ENCODE measurements at regions not wholly inside any gene's neighbourhood (a gene's known extent, or its start where the extent isn't known, plus 50 kb on each side); places are given as distances from the start of the nearest gene placed in this dataset.

- Histone ChIP-seq H3K4me1 (no peaks in the 10 kb centered on the region), H3K9ac (no peak overlapping the region), H3K27ac (no peak overlapping the region), H3K4me2 (ENCODE audit: low read length) (no peak overlapping the region), H3K36me3 (ENCODE audit: control insufficient read depth, insufficient read depth, low read length) (no peaks in the 10 kb centered on the region), H3K9me3 (ENCODE audit: control insufficient read depth, low read length) (no peaks in the 10 kb centered on the region), H3K27me3 (ENCODE audit: control insufficient read depth, insufficient read depth, low read length) (no peaks in the 10 kb centered on the region), H2AFZ (no peak overlapping the region), H3K79me2 (no peaks in the 10 kb centered on the region), H3K4me3 (ENCODE audit: low read depth, low read length) (no peak overlapping the region)
- TF ChIP-seq CTCF (IDR thresholded peaks at IDR 0.05): no peak
These were observed 125.9 kb upstream of the TNFAIP3 start for GRCh38 chr6:137740967-137741761.

- no peak for TF ChIP-seq CTCF (IDR thresholded peaks at IDR 0.05)
- no peak overlapping the region for H3K27ac ChIP-seq
- H3K9me3 ChIP-seq (ENCODE audit: control insufficient read depth, low read length): no peaks in the 10 kb centered on the region
- no peaks in the 10 kb centered on the region for H3K36me3 ChIP-seq (ENCODE audit: control insufficient read depth, insufficient read depth, low read length)
- H3K79me2 ChIP-seq: no peaks in the 10 kb centered on the region
- no peak overlapping the region for H3K4me2 ChIP-seq (ENCODE audit: low read length)
- no peak overlapping the region for H2AFZ ChIP-seq
- H3K4me1 ChIP-seq: no peaks in the 10 kb centered on the region
- H3K27me3 ChIP-seq (ENCODE audit: control insufficient read depth, insufficient read depth, low read length): no peaks in the 10 kb centered on the region
- H3K9ac ChIP-seq: no peak overlapping the region
- H3K4me3 ChIP-seq (ENCODE audit: low read depth, low read length): no peak overlapping the region
These were observed 123.6 kb upstream of the TNFAIP3 start for GRCh38 chr6:137743493-137743892.

- H3K36me3 ChIP-seq (ENCODE audit: control insufficient read depth, insufficient read depth, low read length): no peaks in the 10 kb centered on the region
- no peaks in the 10 kb centered on the region for H3K9me3 ChIP-seq (ENCODE audit: control insufficient read depth, low read length)
- H3K4me2 ChIP-seq (ENCODE audit: low read length): no peak overlapping the region
- H3K27ac ChIP-seq: no peak overlapping the region
- TF ChIP-seq CTCF (IDR thresholded peaks at IDR 0.05): no peak
- no peak overlapping the region for H2AFZ ChIP-seq
- H3K4me3 ChIP-seq (ENCODE audit: low read depth, low read length): no peak overlapping the region
- no peak overlapping the region for H3K9ac ChIP-seq
- no peaks in the 10 kb centered on the region for H3K27me3 ChIP-seq (ENCODE audit: control insufficient read depth, insufficient read depth, low read length)
- no peaks in the 10 kb centered on the region for H3K79me2 ChIP-seq
- no peaks in the 10 kb centered on the region for H3K4me1 ChIP-seq
These were observed 122.2 kb upstream of the TNFAIP3 start for GRCh38 chr6:137744877-137745276.

- no peak overlapping the region for H2AFZ ChIP-seq
- H3K27me3 ChIP-seq (ENCODE audit: control insufficient read depth, insufficient read depth, low read length): no peaks in the 10 kb centered on the region
- no peak overlapping the region for H3K4me3 ChIP-seq (ENCODE audit: low read depth, low read length)
- no peaks in the 10 kb centered on the region for H3K79me2 ChIP-seq
- H3K27ac ChIP-seq: no peak overlapping the region
- TF ChIP-seq CTCF (IDR thresholded peaks at IDR 0.05): no peak
- H3K36me3 ChIP-seq (ENCODE audit: control insufficient read depth, insufficient read depth, low read length): no peaks in the 10 kb centered on the region
- H3K9ac ChIP-seq: no peak overlapping the region
- H3K4me1 ChIP-seq: no peaks in the 10 kb centered on the region
- H3K9me3 ChIP-seq (ENCODE audit: control insufficient read depth, low read length): no peaks in the 10 kb centered on the region
- H3K4me2 ChIP-seq (ENCODE audit: low read length): no peak overlapping the region
These were observed 121.7 kb upstream of the TNFAIP3 start for GRCh38 chr6:137745321-137745720.

DNA sequence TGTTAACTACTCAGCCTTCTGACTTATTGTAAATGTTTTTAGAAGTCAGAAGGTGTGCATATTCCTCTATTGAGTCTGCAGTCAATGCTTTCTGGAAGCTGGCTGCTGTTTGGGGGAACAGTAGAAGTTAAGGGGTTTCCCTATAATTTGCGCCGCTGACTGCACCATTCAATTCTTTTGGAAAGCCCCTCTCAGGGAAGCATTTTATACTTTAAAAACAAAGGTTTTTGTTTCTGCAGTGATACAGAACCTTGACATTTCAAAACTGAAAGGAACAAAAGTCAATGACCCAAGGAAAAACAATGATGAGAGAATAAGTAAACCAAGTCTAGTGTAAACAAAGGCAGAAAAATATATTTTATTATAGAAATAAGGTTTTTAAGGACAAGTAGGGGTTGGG, 120.8 kb upstream of the TNFAIP3 start:
- H3K9ac ChIP-seq: no peak overlapping the region
- H3K4me2 ChIP-seq (ENCODE audit: low read length): no peak overlapping the region
- H3K4me3 ChIP-seq (ENCODE audit: low read depth, low read length): no peak overlapping the region
- no peak for TF ChIP-seq CTCF (IDR thresholded peaks at IDR 0.05)
- no peaks in the 10 kb centered on the region for H3K79me2 ChIP-seq
- no peaks in the 10 kb centered on the region for H3K27me3 ChIP-seq (ENCODE audit: control insufficient read depth, insufficient read depth, low read length)
- no peaks in the 10 kb centered on the region for H3K9me3 ChIP-seq (ENCODE audit: control insufficient read depth, low read length)
- no peak overlapping the region for H3K27ac ChIP-seq
- no peaks in the 10 kb centered on the region for H3K36me3 ChIP-seq (ENCODE audit: control insufficient read depth, insufficient read depth, low read length)
- no peak overlapping the region for H2AFZ ChIP-seq
- H3K4me1 ChIP-seq: no peaks in the 10 kb centered on the region
